ENCODE measurements at regions not wholly inside any gene's neighbourhood (a gene's known extent, or its start where the extent isn't known, plus 50 kb on each side); places are given as distances from the start of the nearest gene placed in this dataset.

DNA sequence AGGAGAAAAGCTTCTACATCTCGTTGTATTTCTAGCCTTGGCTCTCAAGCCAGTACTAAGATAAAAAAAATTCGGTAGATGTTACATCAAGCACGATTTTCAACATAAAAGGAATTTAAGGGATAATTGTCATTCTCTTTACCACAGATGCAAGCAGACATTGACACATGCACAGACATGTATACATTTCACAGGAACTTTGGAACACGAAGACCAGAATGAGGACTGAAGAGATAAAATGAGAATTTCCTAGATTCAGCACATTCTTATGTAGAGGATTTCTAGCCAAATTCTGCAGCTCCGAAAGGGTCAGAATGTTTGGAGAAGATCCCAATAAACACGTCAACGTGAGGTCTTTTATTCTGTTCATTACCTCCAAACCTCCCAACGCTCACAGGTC, 284.5 kb upstream of the ARGLU1 start:
- H3K27ac Mint-ChIP-seq: no peak overlapping the region

DNA sequence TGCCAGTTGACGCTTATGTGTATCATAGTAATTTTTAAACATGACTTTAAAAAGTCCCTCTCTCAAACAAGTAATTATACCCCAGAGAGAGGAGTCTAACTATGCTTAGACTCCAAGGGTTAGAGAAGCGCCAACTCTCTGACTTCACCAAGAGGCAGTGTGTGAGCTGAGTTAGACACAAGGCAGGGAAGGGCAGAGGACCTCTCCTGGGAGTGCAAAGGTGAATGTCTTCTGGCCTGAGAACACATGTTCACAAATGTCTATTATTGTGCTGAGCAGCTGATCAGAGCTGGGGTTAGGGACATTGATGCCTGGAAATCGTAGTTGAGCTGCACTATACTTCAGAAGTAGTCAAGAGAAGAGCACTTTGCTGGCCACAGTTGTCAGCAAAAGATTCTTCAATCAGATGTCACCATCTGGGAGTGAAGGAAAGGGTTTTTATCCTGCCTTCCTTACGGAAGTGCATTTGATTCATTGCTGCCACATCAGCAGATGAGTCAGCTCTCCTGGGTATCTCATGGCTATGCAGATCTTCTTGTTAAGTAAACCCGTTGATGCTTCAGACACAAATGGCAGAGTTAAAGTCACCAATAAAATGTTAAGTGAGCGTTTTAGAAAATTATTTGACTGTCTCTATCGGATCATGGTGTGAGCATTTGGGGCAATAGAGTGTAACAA, 283.2 kb upstream of the ARGLU1 start:
- Mint-ChIP-seq H3K4me3 (no peak overlapping the region), H3K9me3 (peaks cover 10% of the 10 kb centered on the region), H3K36me3 (ENCODE audit: low read depth) (no peaks in the 10 kb centered on the region), H3K27ac (no peak overlapping the region), H3K27me3 (no peaks in the 10 kb centered on the region), H3K4me1 (ENCODE audit: low read depth) (no peaks in the 10 kb centered on the region)
- intact Hi-C loops (cut with micrococcal nuclease): no loop called here

More for the DNA sequence above, 284.5 kb upstream of the ARGLU1 start:
- H3K36me3 Mint-ChIP-seq (ENCODE audit: low read depth): no peaks in the 10 kb centered on the region
- intact Hi-C loops (cut with micrococcal nuclease): no loop called here
- no peaks in the 10 kb centered on the region for H3K27me3 Mint-ChIP-seq
- no peak overlapping the region for H3K4me3 Mint-ChIP-seq
- H3K4me1 Mint-ChIP-seq (ENCODE audit: low read depth): no peaks in the 10 kb centered on the region
- H3K9me3 Mint-ChIP-seq: peaks cover 10% of the 10 kb centered on the region

DNA sequence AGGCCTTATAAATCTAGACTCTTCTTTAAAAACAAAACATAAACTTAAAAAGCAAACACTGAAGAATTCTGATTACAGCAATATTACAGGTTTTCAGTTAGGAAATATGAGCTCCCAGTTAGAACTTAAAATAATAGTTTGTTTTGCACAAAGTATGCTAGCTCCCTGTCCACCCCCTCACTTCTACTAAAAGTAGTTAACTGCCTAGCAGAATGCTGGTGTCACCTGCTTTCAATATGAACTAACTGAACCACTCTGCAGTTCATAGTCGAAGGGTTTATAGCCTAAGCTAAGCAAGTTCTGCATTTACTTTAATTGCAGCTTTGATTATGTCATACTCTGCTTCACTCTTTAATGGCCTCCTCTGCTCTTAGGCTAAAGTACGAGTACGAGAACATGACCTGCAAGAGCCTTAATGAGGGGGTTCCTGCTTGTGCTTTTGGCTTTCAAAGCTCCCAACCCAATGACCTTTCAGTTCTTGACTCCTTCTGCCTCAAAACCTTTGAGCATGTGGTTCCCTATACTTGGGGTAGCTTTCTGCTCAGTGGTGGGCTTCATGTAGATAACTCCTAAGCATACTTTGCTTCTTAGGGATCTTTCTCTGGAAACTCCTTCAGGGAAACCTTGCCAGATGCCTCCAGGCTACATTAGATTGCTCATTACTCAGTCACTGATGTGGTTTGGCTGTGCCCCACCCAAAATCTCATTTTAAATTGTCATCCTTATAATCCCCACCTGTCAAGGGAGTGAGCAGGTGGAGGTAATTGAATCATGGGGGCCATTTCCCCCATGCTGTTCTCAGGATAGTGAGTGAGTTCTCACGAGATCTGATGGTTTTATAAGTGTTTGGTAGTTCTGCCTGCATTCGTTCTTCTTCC, 278.9 kb upstream of the ARGLU1 start:
- Mint-ChIP-seq H3K9me3 (peaks cover 10% of the 10 kb centered on the region), H3K4me3 (no peak overlapping the region), H3K36me3 (ENCODE audit: low read depth) (no peaks in the 10 kb centered on the region), H3K4me1 (ENCODE audit: low read depth) (no peaks in the 10 kb centered on the region), H3K27ac (no peak overlapping the region), H3K27me3 (no peaks in the 10 kb centered on the region)
- intact Hi-C loops (cut with micrococcal nuclease): no loop called here

DNA sequence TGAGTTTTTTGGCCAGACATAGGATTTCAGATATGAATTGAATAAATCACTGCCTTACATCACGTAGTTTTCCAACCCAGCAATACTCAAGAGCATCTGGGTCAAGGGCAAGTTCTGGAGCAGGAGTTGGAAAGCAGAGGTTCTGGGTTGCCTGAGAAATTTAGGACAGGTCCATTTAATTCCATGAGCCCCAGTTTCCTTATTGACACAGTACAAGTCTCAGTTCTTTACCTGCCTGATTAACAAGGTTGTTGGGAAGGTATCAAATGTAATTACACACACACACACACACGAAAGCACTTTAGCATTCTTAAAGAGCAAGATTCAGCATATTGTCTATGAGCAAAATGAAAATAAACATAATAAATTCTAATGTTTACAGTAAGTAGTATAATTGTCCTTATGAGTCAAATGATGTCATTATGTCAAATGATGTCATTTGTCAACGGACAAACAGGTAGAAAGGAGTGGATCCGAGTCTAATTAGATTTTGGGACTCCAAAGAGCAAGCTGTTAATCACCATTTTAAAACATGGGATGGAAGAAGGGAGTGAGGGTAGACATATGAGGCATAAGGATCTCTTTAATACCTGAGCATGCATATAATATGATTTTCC, 268.4 kb upstream of the ARGLU1 start:
- H3K27me3 Mint-ChIP-seq: no peaks in the 10 kb centered on the region
- no peak overlapping the region for H3K4me3 Mint-ChIP-seq
- H3K27ac Mint-ChIP-seq: no peak overlapping the region
- no peaks in the 10 kb centered on the region for H3K36me3 Mint-ChIP-seq (ENCODE audit: low read depth)
- intact Hi-C loops (cut with micrococcal nuclease): no loop called here
- H3K4me1 Mint-ChIP-seq (ENCODE audit: low read depth): no peaks in the 10 kb centered on the region
- peaks cover 27% of the 10 kb centered on the region for H3K9me3 Mint-ChIP-seq

DNA sequence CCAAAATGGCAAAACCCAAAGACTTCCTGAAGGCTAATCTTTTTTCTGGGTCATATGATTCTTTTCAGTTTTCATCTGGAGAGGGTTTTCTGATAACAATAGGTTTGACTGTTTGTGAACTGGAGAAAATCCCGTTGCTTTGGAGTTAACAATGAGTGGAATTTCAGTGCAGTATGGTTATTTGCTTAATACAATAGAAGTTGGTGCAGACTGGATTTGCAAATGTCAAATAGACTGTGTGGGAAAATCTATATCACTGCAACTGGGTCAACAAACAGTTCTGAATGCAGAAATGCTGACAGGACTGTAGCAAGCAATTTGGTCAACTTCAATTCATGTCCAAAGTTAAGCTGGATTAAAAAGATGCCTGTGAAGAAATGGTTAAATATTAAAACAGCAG, 267.5 kb upstream of the ARGLU1 start:
- peaks cover 27% of the 10 kb centered on the region for H3K9me3 Mint-ChIP-seq

DNA sequence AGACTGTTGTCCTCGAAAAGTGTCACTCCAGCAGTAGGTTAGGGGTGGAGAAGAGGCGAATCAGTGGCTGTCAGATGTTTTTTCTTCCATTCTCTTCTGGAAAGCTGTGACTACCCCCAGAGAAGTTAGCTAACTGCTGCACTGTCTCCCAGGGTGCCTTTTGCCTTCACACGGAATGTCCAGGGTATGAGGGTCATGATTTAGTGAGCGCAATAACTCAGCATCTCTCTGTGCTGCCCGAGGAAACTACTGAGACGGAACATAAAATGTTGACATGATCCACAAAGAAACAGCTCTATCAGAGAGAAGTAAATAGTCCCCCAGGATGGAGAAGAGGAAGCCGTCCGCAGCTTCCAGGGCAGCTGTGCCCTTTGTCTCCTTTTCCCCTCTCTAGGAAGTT, 254.0 kb upstream of the ARGLU1 start:
- Mint-ChIP-seq H3K27ac (no peak overlapping the region), H3K9me3 (peaks cover 7% of the 10 kb centered on the region), H3K4me1 (ENCODE audit: low read depth) (no peaks in the 10 kb centered on the region), H3K4me3 (no peak overlapping the region), H3K27me3 (no peaks in the 10 kb centered on the region), H3K36me3 (ENCODE audit: low read depth) (no peaks in the 10 kb centered on the region)
- intact Hi-C loops (cut with micrococcal nuclease): no loop called here

More for the DNA sequence above, 267.5 kb upstream of the ARGLU1 start:
- H3K36me3 Mint-ChIP-seq (ENCODE audit: low read depth): no peaks in the 10 kb centered on the region
- intact Hi-C loops (cut with micrococcal nuclease): no loop called here
- H3K4me3 Mint-ChIP-seq: no peak overlapping the region
- H3K27me3 Mint-ChIP-seq: no peaks in the 10 kb centered on the region
- no peak overlapping the region for H3K27ac Mint-ChIP-seq
- no peaks in the 10 kb centered on the region for H3K4me1 Mint-ChIP-seq (ENCODE audit: low read depth)

DNA sequence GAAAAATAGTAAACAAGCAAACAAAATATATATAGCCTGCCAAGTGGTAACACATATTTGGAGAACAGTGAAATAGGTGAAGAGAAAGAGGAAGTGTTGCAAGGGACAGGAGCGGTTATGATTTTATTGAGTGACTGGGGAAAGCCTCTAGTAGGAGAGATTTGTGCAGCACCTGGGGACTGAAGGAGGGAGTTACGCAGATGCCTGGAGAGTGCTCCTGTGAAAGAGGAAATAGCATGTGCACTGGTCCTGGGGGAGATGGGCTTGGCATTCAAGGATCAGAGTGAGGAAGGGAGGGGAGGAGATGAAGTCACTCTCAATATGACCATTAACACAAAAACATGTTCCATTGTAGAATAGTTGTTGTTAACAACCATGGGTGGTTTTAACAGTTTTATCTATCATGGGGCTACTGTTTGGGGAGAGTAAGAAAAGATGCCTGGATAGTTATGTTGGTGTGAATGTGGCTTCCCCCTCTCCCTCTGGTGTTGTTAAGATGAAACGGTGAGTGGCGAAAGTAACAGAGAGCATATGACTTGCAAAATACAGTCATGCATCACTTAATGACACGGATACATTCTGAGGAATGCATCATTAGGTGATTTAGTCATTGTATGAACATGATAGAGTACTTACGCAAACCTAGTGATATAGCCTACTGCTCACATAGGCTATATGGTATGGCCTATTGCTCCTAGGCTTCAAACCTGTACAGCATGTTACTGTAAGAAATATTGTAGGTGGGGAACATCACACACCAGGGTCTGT, 251.7 kb upstream of the ARGLU1 start:
- H3K36me3 Mint-ChIP-seq (ENCODE audit: low read depth): no peaks in the 10 kb centered on the region
- intact Hi-C loops (cut with micrococcal nuclease): no loop called here
- no peaks in the 10 kb centered on the region for H3K27me3 Mint-ChIP-seq

DNA sequence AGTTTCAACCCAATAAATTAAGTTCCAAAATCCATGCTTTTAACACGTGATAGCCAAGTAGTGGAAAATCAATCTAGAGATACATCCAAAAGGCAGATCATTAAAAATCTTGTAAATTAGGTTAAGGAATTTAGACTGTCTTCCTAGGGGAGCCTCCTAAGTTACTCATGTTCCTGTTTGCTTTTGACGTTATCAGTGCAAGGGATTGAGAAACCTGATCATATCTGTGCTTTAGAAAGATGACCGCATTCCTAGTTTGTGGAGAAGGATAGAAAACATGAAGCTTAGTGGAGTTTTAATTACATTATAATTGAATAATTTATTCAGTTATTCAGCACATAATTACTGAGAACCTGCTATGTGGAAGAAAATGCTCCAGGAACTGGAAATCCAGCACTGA, 251.0 kb upstream of the ARGLU1 start:
- H3K27ac Mint-ChIP-seq: no peak overlapping the region
- no peaks in the 10 kb centered on the region for H3K36me3 Mint-ChIP-seq (ENCODE audit: low read depth)
- no peak overlapping the region for H3K4me3 Mint-ChIP-seq
- H3K27me3 Mint-ChIP-seq: no peaks in the 10 kb centered on the region
- H3K9me3 Mint-ChIP-seq: peaks cover 3% of the 10 kb centered on the region
- H3K4me1 Mint-ChIP-seq (ENCODE audit: low read depth): no peaks in the 10 kb centered on the region
- intact Hi-C loops (cut with micrococcal nuclease): no loop called here

More for the DNA sequence above, 251.7 kb upstream of the ARGLU1 start:
- H3K27ac Mint-ChIP-seq: no peak overlapping the region
- H3K9me3 Mint-ChIP-seq: no peaks in the 10 kb centered on the region
- no peaks in the 10 kb centered on the region for H3K4me1 Mint-ChIP-seq (ENCODE audit: low read depth)
- H3K4me3 Mint-ChIP-seq: no peak overlapping the region

DNA sequence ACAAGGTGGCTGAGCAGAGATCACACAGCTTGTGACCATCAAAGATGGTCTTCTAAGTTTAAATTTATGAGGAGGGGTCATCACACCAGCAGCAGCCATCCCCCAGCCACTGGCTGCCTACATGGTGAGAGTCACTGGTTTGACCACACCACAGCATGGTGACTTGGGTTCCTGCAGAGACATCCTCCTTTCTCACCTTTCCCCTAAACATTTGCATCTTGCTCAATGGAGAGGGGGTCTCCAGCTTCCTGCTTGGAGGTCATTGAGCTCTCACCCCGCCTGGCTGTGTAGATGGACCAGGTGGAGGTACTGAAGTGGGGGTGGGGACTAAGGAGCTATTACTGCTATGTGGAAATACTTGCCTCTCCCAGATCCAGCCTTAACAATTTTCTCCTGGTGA, 247.6 kb upstream of the ARGLU1 start:
- intact Hi-C loops (cut with micrococcal nuclease): no loop called here
- Mint-ChIP-seq H3K36me3 (ENCODE audit: low read depth) (no peaks in the 10 kb centered on the region), H3K4me3 (no peak overlapping the region), H3K9me3 (peaks cover 8% of the 10 kb centered on the region), H3K27ac (no peak overlapping the region), H3K27me3 (no peaks in the 10 kb centered on the region), H3K4me1 (ENCODE audit: low read depth) (no peaks in the 10 kb centered on the region)

DNA sequence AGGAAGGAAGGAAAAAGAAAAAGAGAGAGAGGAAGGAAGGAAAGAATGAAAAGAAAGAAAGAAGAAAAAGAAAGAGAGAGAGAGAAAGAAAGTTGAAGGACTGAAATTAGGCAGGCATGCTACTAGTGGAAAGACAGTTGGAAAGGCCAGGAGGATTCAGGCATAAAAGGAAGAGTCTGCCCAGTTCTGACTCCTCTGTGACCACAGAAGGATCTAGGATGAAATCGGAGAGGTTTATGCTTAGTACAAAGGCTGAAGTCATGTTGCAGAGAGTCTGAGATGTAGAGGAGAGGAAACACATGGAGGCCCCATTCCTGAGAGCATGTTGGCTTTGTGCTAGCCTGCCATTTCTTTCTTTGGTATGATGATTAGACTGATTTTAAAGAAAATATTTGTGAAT, 246.5 kb upstream of the ARGLU1 start:
- peaks cover 8% of the 10 kb centered on the region for H3K9me3 Mint-ChIP-seq
- intact Hi-C loops (cut with micrococcal nuclease): no loop called here
- no peaks in the 10 kb centered on the region for H3K27me3 Mint-ChIP-seq
- H3K4me1 Mint-ChIP-seq (ENCODE audit: low read depth): no peaks in the 10 kb centered on the region
- H3K4me3 Mint-ChIP-seq: no peak overlapping the region
- no peaks in the 10 kb centered on the region for H3K36me3 Mint-ChIP-seq (ENCODE audit: low read depth)
- no peak overlapping the region for H3K27ac Mint-ChIP-seq

DNA sequence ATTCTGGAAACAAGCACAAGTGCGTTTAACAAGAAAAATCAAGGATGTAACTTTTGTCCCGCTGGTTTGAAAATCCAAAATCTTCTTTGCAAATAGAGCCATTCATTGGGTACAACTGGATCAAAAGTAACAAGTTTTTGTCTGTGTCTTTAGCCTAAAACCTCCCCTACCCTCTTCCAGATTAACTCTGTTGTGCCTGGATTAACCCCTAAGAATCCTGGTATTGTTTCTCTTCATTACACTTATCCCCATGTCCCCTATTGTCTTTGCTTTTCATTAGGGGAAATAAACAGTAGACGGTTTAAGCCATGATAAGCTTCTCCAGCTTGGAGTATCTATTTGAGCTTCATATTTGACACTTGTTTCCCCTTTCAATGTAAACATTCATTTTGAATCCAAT, 242.1 kb upstream of the ARGLU1 start:
- Mint-ChIP-seq H3K27ac (no peak overlapping the region), H3K27me3 (no peaks in the 10 kb centered on the region), H3K4me3 (no peak overlapping the region), H3K9me3 (peaks cover 8% of the 10 kb centered on the region), H3K36me3 (ENCODE audit: low read depth) (no peaks in the 10 kb centered on the region), H3K4me1 (ENCODE audit: low read depth) (no peaks in the 10 kb centered on the region)
- intact Hi-C loops (cut with micrococcal nuclease): no loop called here

DNA sequence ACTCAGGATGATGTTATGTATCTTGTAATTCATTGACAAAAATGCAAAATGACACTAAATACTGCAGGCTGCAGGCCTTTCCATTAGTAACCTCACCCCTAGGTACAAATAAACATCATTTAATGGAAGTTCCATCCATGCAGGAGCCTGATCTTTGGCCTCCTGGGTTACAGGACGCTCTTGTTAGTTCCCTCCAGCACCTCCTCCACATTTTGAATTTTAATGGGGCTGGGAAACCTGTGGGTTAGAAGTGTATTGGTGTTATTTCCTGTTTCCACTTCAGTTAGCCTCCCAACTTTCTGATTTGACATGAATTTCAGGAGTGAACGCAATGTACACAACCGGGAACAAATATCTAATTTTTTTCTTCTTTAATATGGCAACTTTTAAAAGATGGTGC, 237.1 kb upstream of the ARGLU1 start:
- intact Hi-C loops (cut with micrococcal nuclease): no loop called here
- Mint-ChIP-seq H3K9me3 (no peaks in the 10 kb centered on the region), H3K36me3 (ENCODE audit: low read depth) (no peaks in the 10 kb centered on the region), H3K27ac (no peak overlapping the region), H3K4me3 (no peak overlapping the region), H3K27me3 (no peaks in the 10 kb centered on the region), H3K4me1 (ENCODE audit: low read depth) (no peaks in the 10 kb centered on the region)

DNA sequence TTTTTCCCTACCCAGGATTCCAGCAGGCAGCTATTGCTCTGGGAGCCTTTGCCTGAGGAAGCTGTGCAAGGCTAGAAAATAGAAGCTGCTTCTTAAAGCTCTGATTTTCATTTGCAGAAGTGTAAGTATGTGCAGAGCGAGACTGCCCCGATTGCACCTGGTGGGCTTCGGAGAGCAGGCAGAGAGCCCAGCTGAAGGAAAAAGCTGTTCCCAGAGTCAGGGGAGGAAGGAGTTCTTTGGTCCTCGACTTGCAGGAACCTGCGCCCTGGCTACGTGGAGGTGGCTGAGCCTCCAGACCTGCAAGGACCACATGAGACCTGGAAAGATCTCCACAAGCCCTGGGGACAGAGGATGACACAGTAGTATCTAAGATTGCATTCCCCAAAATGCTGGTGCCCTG, 235.0 kb upstream of the ARGLU1 start:
- Mint-ChIP-seq H3K36me3 (ENCODE audit: low read depth) (no peaks in the 10 kb centered on the region), H3K4me1 (ENCODE audit: low read depth) (no peaks in the 10 kb centered on the region), H3K27me3 (no peaks in the 10 kb centered on the region), H3K4me3 (no peak overlapping the region), H3K9me3 (no peaks in the 10 kb centered on the region), H3K27ac (no peak overlapping the region)
- intact Hi-C loops (cut with micrococcal nuclease): no loop called here

Data from dendritic cell treated with granulocyte-macrophage colony-stimulating factor and Interleukin-4, amounts not matched to agents 40 ng/mL and 50 ng/mL, for 4 days (primary cell).